ENCODE measurements at regions not wholly inside any gene's neighbourhood (a gene's known extent, or its start where the extent isn't known, plus 50 kb on each side); places are given as distances from the start of the nearest gene placed in this dataset.

DNA sequence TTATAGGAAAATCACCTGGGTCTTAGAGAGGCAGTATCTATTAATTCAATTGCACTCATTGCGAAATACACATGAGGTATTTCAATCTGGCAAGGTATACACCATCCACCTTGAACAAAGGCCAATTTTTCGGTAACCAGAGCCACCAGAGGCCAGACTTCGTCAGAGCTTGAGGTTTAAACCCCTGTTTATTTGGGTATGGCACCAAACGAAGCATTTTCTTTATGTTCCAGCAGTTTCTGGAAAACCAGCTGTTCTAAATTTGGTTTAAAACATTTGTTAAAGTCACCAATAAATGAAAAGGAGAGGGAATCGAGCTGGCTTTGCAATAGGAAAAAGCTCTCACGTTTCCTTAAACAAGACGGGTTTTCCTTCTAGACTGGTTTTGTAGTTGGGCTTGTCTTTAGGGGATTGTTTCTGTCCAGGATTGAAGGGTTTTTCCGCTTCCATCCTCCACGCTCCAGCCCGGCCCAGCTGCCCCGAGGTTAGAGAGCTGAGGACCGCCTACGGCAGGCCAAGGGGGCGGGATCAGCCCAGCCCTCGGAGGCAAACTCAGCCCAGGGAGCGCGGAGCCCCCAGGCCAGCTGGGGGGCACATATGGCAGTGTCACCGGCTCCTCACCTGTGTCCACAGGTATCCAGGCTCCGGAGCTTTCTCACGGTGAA lies 539.4 kb upstream of the MGMT start:
- no peak for DNase-seq (ENCODE audit: low read depth in 2 of 2)

DNA sequence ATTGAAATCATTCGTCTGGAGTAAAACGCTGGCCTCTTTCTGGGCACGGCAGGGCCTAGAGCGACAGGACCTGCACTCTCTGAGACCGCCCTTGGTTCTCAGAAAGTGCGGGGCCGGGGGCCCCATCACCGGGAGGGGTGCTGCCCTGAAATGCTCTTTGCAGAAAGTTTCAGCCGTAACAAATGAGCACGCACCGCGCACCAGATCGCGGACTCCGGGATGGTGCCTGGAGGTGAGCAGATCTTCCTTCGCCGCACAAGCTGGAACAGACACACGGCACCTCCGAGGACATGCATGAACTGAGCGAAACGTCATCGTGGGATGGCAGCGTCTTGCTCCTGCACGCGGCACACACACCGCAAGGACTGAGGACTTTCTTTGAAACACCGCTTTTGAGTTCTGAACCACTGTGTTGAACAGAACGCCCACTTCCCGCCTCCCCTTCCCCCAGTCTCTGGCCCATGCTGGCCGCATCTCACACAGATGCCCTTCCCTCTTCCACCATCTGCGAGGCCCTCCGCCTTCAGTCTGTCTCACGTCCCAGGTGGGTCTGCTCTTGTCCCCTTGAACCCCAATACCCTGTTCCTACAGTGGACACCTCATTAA lies 538.7 kb upstream of the MGMT start:
- DNase-seq (ENCODE audit: low read depth in 2 of 2) = no peak

DNA sequence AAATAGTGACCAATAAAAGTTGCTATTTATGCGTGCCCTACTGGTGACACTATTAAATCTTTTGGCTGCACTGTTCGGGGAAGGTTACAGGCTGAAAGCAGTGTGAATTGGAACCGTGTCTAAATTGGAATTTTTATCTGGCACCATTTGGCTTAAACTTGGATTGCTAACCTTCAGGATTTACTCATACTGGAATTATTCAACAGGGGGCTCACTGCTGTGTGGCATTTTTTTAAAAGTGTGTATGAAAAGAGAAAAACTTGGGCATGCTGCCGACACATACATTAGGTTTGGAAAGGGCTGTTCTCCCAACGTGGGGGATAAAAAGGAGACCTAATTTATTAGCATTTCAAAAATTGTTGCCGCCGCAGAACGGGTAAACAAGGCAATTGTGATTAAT lies 537.9 kb upstream of the MGMT start:
- no peak for DNase-seq (ENCODE audit: low read depth in 2 of 2)

DNA sequence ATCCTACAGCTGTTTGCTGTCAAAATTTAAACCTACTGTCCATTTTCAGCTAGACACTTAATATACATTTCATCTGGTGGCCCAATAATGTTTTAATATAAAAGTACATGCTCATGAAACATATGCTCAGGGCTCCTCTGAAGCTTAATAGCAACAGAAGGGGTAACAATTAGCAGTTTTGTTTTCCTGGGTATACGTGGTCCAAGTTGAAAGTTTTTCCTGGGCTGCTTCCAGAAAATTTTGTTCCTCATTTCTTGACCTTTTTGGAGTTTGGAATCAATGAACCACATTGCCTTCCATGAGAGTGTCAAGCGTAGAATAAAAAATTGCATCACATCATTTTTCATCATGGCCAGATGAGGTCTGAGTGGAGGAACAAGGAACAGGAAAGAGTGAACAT lies 537.3 kb upstream of the MGMT start:
- DNase-seq (ENCODE audit: low read depth in 2 of 2) = no peak

DNA sequence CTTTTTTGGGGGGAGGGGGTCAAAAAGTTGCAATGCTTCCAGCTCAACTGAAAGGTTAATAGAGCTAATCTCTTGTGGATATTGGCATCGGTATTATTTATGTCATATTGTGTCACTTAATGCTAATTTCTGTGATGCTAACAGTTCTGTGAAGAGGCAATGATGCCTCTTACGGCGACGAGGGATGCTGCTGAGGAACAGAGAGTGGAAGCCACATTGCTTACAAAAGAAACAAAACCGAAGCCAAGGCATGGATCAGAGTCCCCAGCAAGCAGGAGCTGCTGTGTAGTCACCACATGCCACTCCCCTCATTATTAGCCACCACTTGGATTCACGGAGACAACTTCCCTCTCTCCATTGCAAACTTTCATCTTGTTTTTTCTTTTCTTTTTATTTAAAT lies 536.5 kb upstream of the MGMT start:
- no peak for DNase-seq (ENCODE audit: low read depth in 2 of 2)

DNA sequence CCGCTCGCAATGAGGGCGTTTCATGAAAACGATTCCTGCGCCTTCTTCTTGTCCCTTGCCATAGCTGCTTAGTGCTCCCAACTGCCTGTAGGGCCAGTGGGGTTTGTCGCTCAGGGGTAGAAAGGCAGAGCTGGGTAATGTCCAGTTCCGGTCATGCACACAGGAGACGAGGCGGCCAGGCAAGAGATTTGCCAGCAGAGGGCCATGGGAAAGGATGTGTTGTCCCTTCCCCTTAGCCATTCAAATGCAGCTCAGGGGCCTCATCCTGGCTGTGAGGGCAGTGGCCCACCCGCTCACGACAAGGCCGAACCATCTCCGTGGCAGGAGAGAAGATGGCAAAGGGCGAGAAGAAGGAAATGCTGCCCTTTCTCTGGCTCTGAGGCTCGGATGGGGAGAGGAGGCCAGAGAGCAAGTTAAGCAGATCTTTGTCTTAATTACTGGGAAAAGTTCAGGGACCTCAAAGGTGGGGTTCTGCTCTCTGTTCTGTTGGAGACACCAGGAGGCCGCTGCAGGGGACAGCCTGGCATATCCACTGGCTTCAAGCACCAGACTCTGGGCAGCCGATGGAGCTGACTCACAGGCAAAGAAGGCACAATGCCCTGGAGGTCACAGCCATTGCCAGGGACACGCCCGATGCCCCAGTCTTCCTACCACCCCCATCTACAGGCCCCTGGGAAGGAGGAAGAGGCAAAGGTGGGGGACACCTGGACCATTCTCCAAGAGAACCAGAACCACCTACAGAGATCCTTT lies 534.8 kb upstream of the MGMT start:
- DNase-seq (ENCODE audit: low read depth in 2 of 2) = no peak

DNA sequence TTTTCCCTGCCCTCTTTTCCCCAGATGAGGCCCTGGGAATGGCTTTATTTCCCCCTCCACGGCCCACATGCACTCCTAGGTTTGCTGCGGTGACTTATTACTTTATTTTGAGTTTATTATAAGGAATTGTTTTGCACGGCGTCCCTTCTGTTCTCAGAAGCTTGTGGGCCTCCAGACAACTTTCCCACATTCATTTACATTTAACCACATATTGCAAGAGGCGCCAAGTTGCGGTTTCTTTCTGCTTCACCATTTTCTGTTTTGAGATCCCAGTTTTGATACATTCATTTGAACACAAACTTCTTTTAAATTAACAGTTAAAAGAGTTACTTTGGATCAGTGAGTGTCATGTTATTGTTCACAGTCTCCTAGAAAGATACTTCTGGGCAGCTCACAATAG lies 532.5 kb upstream of the MGMT start:
- DNase-seq (ENCODE audit: low read depth in 2 of 2) = no peak

DNA sequence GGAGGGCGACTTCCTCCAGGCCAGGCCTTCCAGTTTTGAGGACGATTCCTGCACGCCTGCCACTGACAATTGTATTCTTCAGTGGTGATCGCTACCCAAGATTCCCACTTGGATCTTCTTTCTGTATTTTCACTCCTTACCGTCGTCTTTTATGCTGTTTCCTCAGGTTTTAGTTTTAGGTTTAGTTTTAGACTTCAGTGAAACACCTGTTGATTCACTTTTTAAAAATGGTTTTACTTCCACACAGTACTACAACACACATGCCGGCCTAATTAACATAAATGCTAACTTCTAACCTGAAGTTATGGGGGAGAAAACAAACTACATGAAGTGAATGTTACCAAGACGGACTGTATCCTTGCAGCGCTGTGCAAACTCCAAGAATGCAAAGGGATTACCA lies 530.6 kb upstream of the MGMT start:
- no peak for DNase-seq (ENCODE audit: low read depth in 2 of 2)

DNA sequence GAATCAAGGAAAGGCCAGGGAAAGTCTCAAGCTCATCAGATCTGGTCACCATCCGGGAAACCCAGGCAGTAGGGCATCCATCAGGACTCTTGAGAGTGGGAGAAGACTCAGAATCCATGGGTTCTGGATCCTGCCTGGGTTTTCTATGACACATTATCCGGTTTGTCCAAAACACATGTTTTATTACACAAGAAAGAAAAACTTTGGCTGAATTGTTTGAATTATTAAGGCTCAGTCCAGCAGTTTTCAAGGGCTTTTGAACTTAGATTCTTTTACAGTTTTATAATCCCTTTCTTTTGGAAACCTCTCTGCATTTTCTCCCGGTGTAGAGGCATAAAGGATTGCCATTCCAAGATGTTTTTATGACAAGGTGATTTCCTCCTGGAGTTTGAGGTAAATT lies 528.5 kb upstream of the MGMT start:
- DNase-seq (ENCODE audit: low read depth in 2 of 2) = no peak

DNA sequence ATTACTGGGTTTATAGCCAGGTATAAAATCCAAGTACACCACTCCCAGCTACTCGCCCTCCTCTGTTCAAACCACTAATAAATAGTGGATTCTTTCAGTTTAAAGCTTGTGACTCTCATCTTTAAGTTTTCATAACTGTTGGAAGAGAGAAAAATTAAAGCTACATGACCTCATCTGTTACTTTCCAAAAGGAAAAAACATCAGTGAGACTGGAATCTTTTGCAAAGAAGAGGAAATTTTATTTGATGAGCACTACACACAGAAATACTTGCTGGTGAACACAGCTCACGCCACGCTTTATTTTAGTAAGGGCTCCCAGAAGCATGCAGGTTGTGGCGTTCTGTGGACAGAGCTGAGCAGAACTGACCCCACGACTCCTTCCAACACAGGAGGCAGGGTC lies 527.0 kb upstream of the MGMT start:
- DNase-seq (ENCODE audit: low read depth in 2 of 2) = no peak

DNA sequence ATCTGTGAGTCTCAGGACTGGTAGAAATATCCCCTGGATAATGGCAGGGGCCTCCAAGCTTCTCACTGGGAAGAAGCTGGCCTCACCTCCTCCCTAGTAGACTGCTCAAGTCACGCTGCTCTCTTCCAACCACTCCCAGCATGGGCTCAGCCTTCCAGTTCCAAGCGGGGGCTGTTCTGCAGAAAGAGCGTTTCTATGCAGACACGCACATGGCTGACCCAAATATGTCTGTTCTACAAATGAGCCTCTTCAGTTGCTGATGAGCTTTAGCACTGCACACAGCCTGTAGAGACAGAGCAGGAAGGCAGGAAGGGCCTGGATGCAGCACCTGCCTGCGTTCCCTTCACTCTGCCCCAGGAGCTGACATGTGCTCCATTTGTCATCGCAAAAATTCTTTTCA lies 523.9 kb upstream of the MGMT start:
- DNase-seq (ENCODE audit: low read depth in 2 of 2) = no peak

DNA sequence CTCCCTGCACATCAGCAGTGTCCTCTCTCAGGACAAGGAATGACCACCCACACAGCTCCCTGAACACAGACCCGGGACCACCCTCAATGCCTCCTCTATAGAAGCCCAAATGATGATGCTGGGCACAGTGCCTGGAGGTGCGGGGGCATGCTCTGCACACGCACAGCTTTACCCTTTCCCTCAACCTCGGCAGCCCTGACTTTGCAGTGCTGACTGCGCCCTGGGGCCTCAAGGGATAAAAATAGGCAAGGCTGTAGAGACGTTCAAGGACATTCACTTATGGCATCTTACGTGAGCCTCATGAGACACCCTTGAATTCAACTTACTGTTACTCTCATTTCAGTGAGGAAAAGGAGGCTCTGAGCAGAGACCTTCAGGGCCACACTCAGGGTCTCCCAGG lies 521.6 kb upstream of the MGMT start:
- no peak for DNase-seq (ENCODE audit: low read depth in 2 of 2)

DNA sequence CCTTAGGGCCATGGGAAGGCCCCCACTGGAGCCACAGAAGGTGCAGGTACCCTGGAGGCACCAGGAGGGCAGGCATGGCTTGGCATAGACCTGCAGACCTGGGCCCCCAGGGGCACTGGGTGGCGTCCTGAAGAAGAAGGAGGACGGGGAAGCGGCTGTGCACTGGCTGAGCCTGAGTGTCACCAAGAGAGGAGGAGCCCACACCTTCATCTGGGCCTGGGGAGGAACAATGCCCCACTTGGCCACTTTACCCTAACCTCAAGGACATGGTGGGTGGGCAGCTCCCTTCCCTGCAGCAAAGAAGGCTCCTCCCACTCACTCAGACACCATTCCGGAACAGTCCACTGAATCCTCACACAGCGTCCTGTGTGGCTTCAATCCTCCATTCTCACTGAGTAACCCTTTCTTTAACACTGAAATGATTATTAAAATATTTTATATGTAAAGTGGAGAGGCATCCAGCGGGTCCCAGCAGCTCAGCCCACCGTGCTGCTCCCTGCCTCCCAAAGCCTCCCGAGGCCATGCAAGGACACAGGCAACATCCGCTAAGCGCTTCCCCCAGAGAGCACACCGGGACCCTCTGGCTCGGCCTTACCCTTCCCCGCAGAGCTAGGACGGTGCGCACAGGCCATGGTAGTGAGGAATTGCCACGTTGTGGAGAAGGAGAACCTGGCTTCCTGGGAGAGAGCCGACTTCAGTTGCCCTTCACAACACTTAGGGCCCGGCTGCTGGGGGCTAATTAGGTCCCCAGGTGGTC lies 516.7 kb upstream of the MGMT start:
- no peak for DNase-seq (ENCODE audit: low read depth in 2 of 2)

DNA sequence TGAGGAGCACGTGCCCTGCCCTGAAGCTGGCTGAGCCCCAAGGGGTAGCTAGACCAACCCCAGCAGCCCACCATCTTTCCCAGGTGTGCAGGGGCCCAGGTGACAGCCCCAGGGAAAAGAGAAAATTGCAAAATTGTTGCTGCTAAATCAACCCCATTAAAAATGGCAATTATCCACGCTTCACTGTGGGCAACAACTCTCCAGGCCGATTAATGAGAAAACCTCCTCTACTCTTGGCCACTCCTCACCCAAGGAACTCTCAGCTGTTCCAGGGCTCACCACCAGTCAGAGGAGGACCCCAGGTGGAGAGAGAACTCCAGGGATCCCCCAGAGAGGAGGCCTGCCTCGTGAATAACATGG lies 516.1 kb upstream of the MGMT start:
- DNase-seq (ENCODE audit: low read depth in 2 of 2) = no peak

DNA sequence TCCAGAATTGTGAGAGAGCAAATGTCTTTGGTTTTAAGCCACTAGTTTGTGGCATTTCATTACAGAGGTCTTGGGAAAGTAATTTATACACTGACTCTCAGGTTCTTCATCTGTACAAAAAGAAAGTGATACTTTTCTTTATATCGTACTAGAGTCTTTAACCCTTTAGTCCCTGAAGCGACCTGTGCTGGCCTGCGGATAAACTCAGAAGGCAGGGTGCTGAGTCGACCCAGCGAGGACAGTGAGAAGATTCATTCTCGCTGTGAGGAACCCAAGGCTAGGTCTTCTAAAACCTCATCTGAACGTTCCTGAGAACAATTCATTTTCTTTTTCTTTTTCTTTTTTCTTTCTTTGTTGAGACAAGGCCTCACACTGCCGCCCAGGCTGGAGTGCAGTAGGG lies 514.2 kb upstream of the MGMT start:
- no peak for DNase-seq (ENCODE audit: low read depth in 2 of 2)

DNA sequence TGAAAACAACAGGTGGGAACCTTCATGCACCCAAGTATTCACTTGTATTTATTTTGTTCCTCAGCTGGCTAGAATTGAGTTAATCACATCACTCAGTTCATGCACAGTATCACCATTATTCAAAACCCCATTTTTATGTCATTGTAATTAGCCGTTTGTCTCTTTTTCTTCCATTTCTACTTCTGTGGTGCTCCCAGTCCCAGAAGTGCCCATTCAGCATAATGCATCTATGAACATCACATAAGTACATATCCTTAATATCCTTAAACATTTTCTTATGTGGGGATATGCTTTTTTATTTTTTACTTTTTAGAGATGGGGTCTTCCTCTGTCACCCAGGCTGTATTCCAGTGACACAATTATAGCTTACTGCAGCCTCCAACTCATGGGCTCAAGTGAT lies 510.9 kb upstream of the MGMT start:
- DNase-seq (ENCODE audit: low read depth in 2 of 2) = no peak

DNA sequence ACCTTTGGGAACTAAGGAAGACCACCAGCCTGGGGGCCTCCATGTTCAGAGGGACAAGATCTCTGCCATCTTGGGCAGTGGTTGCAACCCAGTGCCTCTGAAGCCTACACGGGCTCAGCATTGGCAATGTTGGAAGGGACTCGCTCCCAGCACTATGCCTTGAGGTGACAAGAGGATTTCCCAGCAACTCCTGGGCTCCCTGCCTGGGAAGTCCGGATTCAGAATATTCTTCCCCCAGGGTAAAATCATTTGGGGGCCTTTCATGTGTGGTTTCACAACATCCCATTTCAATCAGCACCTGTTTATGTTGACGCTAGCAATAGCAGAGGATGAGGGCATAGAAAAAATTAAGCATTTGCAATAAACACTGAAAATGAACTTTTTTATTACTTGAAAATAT lies 509.8 kb upstream of the MGMT start:
- no peak for DNase-seq (ENCODE audit: low read depth in 2 of 2)

DNA sequence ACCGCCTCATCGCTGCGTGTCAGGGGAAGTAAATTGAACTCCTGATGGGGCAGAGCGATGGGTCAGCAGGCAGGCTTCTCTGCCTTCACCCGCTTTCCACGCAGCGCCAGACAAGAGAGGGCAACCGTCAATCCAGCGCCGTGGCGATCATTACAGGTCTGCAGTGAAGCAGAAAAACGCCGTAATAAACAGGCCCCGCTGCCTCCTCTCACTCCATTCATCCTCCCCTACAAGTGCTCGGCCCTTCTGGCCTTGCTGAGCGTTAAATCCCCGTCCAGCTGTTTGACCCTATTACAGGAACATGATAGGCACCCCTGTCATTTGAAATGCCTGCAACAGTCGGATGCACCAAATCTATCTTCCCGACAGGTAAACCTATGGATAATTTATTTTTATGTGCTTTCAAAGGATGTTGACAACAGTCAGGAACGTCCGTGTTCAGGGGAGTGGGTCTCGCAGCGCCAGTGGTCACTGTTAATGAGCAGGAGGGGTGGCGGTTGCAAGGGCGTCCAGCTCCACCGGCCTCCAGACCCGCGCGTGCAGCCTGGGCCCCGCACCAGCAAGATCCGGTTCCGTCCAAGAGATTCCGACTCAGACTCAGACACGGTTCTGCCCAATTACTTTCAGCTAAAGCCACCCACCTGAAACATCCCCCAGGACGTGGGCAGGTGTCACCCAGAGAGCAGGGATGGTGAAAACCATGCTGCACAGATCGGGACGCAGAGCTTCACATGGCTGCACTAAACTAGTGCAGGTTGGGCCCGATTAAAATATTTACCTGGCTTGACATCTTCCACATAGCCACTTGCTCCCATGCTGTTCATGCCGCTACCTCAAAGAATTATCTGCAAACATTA lies 508.0 kb upstream of the MGMT start:
- DNase-seq (ENCODE audit: low read depth in 2 of 2) = no peak

DNA sequence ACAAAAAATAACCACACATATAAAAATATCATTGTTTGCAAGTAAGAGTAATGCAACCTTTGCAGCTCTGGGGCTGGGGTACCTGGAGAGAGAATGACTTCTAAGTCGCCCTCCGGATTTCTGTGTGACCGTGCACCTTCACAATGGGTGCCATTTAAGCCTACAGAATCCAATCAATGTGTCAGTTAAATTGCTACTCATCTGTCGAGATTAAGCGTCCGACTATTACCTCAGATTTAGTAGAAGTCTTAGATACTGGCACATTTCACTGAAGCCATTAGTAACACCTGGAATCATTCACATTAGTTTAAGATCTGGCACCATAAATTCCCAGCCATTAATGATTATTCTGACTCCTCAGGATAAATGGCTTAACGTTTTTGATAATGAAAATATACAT lies 507.3 kb upstream of the MGMT start:
- DNase-seq (ENCODE audit: low read depth in 2 of 2) = no peak

DNA sequence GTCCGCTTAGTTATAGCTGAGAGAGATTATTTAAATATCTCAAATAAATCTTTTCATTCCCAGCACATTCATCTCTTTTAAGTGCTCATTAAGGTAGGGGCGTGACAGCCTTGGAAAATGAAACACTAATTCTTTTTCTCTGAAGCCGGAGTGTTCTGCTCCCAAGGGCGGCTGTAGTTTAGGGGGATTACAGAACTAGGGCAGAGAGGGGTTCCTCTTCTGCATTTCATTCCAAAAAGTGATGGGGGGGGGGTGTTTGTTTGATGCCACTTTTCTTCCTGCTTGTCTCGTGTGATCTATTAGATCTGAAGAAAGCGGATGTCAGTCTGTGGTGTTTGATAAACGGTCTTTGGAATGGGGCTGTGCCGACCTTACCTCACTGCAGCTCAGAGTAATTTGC lies 506.5 kb upstream of the MGMT start:
- DNase-seq (ENCODE audit: low read depth in 2 of 2) = no peak

DNA sequence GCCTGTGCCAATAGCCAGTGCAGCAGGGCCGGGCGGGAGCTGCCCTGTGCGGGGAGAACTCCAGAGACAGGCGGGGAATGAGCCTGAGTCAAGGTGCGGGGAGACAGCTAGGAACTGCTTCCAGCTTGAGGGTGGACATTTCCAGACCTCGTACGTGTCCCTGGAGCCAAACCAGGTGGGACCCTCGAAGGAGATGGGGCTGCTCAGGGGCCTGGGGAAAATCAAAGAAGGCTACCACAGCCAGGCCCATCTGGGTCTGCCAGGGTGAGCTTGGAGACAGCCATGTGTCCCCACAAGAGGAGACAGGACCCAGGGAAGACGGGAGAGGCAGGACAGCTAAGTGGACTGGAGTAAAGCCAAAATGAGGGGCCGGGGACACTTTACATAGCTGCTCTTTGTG lies 504.9 kb upstream of the MGMT start:
- no peak for DNase-seq (ENCODE audit: low read depth in 2 of 2)

Measured in stimulated activated CD8-positive, alpha-beta memory T cell treated with anti-CD3 and anti-CD28 coated beads, Interleukin-7, amount 100 ng/mL, for 1 hour (primary cell).